HG03066 (cell line): ENCODE measurements at regions not wholly inside any gene's neighbourhood (a gene's known extent, or its start where the extent isn't known, plus 50 kb on each side); places are given as distances from the start of the nearest gene placed in this dataset.
"Not testable (repeated sequence)": the region's sequence is repeated elsewhere in the genome, so short reads cannot be mapped to it uniquely, and the experiment has no call there.

Source experiments
- ATAC-seq: cut with Tn5 transposase; IDR thresholded peaks from one replicate; pipeline ENCODE4 v1.9.1; 2021; ENCODE audit warnings: low read depth; ENCODE audit not compliant: unreplicated experiment

DNA sequence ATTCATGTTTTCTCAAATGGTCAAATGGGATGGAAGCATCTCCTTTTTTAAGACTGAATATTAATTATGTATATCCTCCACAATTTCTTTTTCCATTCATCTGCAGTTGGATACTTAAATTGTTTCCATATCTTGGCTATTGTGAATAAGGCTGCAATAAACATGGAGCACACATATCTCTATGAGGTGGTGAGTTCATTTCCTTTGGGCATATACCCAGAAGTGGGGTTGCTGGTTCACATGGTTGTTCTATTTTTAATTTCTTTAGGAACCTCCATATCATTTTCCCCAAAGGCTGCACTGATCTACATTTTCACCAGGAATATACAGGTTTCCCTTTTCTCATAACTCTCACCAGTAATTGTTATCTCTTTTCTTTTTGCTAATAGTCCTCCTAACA is 566.3 kb downstream of the KCTD12 start:
- ATAC-seq = no peak

DNA sequence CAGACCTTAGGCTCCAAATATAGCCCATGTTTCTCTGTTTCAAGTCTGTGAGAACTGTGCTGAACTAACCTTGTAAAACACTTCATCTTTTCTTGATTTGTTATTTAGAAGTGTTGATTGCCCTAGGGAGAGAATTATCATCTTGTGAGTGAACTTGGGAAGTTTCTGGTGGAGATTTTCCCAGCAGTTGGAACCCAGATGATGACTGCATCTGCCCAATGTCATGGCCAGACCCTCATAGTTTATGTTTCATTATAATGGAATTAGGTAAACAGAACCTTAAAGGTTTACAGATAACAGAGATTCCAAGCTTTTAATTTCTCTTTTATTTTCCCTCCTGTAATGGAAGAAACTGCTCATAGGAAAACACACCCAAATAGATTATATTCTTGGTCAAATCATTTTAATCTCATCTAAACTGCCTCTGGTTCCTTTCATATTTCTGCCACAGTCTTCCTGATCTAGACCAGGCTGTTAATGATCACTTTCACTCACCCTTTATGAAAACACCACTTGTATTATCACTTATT is 569.1 kb downstream of the KCTD12 start:
- no peak for ATAC-seq

DNA sequence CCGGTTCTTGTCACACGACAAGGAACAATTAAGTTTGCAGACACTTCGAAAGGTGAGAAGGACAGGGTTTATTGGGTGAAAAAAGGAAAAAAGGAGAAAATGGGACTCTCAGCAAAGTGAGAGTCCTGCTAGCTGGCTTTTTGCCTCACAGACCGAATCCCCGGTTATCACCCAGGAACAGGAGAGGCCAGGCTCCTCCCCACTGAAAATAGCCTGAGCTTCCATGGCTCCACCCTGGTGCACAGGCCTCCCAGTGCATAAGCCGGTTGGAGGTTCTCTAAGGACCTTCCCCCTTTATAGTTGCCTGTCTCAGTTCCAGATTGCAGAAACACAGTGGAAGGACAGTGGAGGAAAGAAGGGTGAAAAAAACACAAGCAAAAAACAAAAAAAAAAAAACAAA is 571.7 kb downstream of the KCTD12 start:
- no peak for ATAC-seq

DNA sequence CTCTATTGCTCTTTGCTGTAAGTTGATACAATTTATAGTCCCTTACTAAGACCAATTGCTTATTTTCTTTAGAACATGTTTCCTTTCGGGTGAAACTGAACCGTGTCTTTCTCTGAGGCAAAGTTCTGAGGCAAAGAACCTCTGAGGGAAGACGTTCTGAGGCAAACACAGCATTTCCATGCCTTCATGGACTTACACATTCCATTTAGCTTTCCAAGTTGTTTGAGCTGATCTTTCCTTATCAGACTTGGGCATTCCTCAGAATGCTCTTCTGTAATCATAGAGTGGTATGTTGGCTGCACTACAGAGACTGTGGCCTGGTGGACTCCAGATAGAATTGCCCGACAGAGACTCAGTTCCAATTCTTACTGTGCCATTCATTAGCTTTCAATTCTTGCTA is 579.1 kb downstream of the KCTD12 start:
- ATAC-seq = no peak

DNA sequence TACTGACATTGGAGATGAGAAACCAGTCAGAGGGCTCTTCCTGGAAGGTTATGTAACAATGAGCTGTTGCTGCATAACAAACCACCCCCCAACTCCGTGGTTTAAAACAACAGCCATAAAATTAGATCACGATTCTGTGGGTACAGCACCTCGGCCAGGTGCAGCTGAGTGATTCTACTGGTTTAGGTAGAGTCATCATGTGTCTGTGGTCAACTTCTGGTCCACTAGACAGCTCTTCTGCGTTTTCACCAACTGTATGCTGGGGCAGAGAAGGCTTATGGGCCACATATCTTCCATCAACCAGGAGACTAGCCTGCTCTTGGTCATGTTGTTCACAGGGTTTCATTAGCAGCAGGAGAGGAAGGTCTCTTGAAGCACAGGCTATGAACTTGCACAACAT is 585.5 kb downstream of the KCTD12 start:
- no peak for ATAC-seq

DNA sequence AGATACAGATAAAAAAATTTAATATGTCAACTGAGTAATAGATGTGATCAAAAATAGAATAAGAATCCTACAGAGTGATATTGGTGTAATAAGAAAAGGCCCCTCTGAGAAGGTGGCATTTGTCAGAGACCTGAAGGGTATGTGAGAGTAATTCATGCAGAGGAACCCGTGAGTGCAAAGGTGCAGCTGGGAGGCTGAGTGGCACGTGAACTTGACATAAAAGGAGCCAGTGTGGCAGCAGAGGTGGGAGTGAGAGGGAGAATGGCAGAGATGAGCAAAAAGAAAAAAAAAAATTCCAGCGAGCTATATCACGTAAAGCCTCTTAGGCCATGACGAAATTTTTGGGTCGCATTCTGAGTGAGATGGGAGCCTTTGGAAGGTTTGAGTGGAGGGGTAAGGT is 588.9 kb downstream of the KCTD12 start:
- ATAC-seq = no peak

DNA sequence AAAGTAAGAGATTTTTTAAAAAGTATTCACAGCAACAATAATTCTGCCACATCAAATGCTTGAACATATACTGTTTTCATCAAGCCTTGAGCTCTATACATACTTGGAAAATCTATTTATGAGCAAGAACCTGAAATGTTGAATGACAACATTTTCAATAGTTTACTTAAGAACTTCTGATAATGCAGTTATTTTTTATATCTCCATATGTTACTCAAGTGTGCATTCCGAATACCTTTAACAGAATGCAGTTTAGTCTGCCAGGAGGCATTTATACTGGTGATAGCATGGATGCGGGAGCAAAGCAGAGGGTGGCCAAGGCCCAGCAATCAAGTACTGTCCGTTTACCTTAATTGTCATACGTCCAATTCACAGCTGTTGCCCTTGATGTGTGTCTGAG is 589.5 kb downstream of the KCTD12 start:
- no peak for ATAC-seq

DNA sequence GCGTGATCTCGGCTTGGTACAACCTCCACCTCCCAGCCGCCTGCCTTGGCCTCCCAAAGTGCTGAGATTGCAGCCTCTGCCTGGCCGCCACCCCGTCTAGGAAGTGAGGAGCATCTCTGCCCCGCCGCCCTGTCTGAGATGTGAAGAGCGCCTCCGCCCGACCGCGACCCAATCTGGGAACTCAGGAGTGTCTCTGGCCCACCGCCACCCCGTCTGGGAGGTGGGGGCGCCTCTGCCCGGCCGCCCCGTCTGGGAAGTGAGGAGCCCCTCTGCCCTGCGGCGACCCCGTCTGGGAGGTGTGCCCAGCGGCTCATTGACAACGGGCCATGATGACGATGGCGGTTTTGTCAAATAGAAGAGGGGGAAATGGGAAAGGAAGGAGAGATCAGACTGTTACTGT is 591.2 kb downstream of the KCTD12 start:
- not testable (repeated sequence) for ATAC-seq

DNA sequence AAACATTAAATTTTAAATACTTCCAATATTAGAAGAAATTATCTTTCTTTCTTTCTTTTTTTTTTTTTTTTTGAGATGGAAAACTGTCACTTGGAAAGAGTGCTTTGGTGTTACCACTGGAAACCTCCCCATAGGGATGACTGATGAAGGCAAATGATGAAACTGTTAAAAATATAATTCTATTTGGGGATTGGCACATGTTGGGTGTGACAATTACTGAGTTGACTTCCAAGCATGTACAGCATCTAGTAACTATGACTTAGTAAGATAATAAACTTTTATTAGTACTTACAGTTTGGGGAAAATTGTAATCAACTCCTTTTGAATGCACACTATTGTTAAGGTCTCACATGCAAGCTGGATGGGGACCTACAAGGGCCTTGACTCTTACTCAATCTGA is 592.5 kb downstream of the KCTD12 start:
- no peak for ATAC-seq

DNA sequence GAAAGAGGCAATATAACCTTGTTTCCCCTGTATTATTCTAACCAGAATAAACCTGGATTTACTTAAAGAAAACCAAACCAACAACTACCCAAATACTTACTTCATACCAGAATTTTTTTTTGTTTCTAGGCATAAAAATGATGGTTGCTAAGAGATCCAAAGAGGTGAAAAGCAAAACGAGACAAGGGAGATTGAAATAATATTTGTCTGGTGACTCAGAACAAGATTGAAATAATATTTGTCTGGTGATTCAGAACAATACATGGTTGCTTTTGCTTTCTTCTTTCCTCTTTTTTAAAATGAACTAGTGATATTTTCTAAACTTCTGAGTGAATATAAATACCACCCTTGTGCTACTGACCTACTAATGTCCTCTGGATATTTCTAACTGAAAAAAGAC is 592.9 kb downstream of the KCTD12 start:
- ATAC-seq = no peak

DNA sequence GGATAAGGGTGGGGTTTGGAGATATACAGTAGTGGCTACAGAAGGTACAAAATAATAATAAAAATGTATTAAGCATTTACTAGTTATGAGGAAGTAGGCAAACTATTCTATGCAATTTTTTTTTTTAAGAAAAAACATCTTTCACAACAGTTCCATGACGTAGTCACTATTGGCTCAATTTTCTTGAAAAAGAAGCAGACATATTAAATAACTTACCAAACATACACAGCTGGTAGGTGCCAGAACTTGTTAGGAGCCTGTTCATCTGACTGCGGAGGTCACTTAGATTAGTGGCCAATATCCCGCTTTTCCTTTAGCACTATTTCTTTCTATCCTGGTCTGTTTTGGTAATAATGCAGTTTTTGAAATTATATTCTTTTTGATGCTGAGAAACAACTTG is 593.5 kb downstream of the KCTD12 start:
- ATAC-seq = no peak

DNA sequence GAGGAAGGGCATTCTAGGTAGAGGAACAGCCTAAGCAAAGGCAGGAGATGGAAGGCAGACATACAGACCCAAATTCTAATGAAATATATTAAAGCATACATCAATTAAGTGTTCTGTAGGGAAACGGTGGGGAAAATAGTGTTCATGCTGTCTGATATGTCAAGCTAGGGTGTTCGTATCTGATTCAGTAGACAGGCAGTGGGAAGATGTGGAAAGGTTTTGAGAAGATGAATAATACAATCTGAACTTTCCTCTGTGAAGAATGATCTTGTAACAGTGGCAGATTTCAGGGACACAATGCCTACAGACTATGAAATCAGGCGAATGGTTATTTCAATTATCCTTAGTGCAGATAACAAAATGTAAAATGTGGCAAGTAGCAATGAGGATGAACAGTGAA is 594.2 kb downstream of the KCTD12 start:
- ATAC-seq = no peak

DNA sequence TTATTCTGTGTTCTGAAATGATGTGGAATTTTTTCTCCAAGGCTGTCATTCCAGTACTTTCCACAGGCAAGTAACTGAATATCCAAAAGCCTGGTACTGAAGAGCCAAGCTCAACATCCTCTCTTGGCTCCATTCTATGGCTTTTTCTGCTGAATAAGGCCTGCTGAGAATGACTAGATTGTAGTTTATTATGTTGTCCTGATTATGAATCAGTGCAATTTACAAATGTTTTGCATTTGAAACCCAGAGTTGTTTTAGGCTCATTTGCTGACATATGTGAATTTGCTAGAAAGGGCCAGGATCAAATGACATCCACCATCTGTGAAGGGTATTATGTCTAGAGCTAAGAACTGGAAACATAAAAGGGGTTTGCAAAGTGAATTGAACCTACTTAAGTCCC is 596.6 kb downstream of the KCTD12 start:
- ATAC-seq = no peak

DNA sequence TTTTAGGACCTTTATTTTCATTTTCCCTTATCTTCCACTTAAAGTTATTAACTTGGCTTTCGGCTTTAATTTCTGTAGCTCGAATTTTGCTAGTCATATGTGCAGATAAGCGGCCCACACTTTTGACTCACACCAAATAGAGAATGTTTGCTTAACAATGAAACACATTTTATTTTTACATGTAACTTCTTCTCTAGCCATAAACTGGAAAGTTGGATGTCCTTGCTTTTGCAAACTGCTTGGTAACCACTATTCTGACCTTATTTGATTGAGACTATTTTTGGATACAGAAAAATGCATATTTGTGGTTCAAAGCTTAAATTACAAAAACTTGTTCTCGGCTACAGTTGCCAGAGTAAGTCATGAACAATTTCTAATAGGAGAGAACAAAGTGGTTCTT is 600.0 kb downstream of the KCTD12 start:
- ATAC-seq = no peak

DNA sequence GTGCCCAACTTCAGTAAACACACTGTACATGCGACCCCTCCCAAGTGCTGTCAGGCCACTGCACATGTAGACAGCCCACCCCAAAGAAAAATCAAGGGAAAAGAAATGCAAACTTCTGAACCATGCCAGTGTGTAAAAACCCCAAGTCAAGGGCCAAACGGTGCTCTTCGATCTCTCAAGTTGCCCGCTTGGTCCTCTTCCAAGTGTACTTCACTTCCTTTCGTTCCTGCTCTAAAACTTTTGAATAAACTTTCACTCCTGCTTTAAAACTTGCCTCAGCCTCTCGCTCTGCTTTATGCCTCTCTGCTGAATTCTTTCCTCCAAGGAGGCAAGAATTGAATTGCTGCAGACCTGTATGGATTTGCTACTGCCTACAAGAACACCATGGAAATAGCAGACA is 600.7 kb downstream of the KCTD12 start:
- no peak for ATAC-seq

DNA sequence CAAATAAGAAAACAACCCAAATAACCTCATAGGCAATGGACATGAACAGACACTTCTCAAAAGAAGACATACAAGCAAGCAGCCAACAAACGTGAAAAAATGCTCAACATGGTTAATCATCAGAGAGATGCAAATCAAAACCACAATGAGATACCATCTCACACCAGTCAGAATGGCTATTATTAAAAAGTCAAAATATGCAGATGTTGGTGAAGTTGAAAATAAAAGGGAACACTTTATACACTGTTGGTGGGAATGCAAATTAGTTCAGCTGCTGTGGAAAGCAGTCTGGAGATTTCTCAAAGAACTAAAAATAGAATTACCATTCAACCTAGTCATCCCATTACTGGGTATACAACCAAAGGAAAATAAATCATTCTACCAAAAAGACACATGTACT is 606.4 kb downstream of the KCTD12 start:
- ATAC-seq = not testable (repeated sequence)

DNA sequence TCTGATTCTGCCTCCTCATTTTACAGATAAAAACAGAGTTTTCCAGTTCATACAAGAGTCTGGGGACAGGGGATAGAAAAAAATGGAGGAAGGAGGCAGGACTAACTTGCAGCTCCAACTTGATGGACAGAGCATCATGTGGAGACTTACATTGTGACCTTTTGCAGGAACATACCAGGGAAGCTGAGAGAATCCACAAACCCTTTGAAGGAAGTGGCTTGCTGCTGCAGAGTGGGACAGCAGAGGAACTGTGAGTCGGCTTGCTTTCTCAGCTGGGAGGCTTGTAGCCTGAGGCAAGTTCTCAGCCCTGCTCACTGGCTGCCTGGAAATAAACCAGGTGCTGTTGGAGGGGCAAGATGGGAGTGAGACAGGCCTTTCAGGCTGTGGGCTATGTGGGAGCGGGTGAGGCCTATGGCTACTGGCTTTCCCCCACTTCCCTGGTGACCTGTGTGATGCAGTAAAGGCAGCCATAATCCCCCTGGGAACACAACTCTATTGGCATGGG is 614.4 kb downstream of the KCTD12 start:
- no peak for ATAC-seq

DNA sequence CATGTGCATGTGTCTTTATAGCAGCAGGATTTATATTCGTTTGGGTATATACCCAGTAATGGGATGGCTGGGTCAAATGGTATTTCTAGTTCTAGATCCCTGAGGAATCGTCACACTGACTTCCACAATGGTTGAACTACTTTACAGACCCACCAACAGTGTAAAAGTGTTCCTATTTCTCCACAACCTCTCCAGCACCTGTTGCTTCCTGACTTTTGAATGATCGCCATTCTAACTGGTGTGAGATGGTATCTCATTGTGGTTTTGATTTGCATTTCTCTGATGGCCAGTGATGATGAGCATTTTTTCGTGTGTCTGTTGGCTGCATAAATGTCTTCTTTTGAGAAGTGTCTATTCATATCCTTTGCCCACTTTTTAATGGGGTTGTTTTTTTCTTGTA is 617.9 kb downstream of the KCTD12 start:
- not testable (repeated sequence) for ATAC-seq

DNA sequence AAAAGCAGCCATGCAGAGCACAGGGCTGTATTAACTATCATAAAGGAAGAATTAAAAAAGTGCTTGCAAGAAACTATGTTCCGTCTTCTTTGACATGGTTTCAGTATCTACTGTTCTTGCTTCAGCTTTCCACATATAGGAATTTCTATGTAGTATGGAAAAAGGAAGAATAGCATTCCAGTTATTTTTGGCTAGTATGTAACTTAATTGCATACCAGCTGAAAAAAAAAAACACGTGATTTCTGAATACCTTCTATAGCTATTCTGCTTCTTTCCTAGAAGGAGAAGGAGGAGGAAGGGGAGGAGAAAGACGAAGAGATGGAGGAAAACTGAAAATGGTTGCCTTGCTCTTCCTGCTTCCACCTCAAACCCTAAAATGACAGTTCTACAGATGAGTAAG is 619.0 kb downstream of the KCTD12 start:
- ATAC-seq = no peak

DNA sequence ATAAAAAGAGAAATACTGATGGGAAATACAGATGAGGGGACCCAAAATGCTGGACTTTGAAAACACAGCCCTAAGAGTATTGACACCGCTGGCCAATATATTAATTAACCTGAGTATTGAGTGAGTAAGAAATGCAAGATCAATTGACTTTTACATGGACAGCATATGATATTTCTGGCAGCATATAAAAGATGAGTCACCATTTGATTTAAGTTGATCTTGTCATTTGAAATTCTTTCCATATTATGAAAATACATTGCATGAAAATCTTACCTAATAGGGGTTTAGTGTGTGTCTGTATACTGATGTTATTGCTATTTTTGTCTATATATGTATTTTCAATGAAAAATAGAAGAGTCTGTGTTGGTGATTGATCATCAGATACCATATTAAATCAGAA is 619.6 kb downstream of the KCTD12 start:
- no peak for ATAC-seq

DNA sequence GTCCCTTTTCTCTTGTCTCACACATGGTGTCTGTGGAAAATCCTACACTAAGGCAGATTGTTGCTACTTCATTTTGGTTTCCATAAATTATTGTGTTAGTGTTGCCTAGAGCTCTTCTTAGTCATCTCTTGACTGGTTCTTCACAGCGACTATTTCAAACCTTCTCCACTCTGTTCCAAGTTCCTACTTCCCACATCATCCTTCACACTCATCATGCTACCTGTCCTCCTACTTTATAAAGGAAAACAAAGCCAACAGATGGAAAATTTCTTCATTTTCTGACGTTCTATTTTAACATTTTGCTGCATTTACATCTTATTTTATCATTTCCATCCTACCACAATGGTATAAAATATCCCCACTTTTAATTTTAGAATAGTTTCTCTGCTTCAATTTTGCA is 614.1 kb downstream of the LMO7 start:
- ATAC-seq = no peak

DNA sequence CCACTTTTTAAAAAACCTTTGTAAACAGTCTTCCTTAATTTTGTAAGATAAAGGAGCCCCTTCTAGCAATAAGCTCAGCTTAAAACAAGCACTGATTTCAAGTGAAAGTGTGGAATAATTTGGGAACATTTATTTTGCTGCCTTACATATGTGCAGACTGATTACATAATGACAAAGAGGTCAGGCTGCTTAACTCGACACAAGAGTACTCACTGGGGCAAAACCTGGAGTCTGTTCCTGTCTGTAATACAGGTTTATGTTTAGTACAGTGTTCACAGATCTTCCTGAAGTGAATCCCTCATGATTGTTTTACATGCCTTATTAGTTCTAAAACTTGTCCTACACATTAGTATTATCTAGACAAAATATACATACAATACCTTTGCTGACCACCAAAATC is 609.8 kb downstream of the LMO7 start:
- no peak for ATAC-seq

DNA sequence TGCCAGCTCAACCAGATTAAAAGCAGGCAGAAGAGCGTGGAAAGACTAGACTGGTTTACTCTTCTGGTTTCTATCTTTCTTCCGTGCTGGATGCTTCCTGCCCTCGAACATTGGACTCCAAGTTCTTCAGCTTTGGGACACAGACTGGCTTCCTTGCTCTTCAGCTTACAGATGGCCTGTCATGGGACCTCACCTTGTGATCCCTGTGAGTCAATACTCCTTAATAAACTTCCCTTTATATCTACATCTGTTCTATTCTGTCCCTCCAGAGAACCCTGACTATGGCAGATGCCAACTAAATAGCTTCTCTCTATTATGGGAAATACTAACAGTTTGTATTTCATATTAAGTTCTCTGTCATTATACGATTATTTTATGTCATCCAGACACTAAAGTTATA is 609.1 kb downstream of the LMO7 start:
- no peak for ATAC-seq
